Ishikawa (cell line): ENCODE measurements at regions not wholly inside any gene's neighbourhood (a gene's known extent, or its start where the extent isn't known, plus 50 kb on each side); places are given as distances from the start of the nearest gene placed in this dataset.

Source experiments
- CEBPB ChIP-seq: IDR thresholded peaks from 2 replicates; pipeline ENCODE4 v1.6.1; 2012
- CREB1 ChIP-seq: IDR thresholded peaks from 2 replicates; pipeline ENCODE4 v1.6.1; 2012; ENCODE audit warnings: low read depth
- EGR1 ChIP-seq: IDR thresholded peaks from 2 replicates; pipeline ENCODE4 v1.6.1; 2012
- EP300 ChIP-seq: IDR thresholded peaks from 2 replicates; pipeline ENCODE4 v1.6.1; 2012; ENCODE audit warnings: borderline replicate concordance
- FOXM1 ChIP-seq: IDR thresholded peaks from 2 replicates; pipeline ENCODE4 v1.6.1; 2012; ENCODE audit warnings: low read depth, borderline replicate concordance
- MAX ChIP-seq: IDR thresholded peaks from 2 replicates; pipeline ENCODE4 v1.6.1; 2012
- NFIC ChIP-seq: IDR thresholded peaks from 2 replicates; pipeline ENCODE4 v1.6.1; 2012
- RAD21 ChIP-seq: IDR thresholded peaks from 2 replicates; pipeline ENCODE4 v1.6.1; 2012; ENCODE audit warnings: low read depth
- REST ChIP-seq: IDR thresholded peaks from 2 replicates; pipeline ENCODE4 v1.6.1; 2012; ENCODE audit warnings: low read depth, mild to moderate bottlenecking
- TAF1 ChIP-seq: IDR thresholded peaks from 2 replicates; pipeline ENCODE4 v1.6.1; 2012; ENCODE audit warnings: low read depth, mild to moderate bottlenecking
- TEAD4 ChIP-seq: IDR thresholded peaks from 2 replicates; pipeline ENCODE4 v1.6.1; 2012
- USF1 ChIP-seq: IDR thresholded peaks from 2 replicates; pipeline ENCODE4 v1.6.1; 2012
- YY1 ChIP-seq: IDR thresholded peaks from 2 replicates; pipeline ENCODE4 v1.6.1; 2012; ENCODE audit warnings: low read depth
- ZBTB7A ChIP-seq: IDR thresholded peaks from 2 replicates; pipeline ENCODE4 v1.6.1; 2012; ENCODE audit warnings: low read depth

DNA sequence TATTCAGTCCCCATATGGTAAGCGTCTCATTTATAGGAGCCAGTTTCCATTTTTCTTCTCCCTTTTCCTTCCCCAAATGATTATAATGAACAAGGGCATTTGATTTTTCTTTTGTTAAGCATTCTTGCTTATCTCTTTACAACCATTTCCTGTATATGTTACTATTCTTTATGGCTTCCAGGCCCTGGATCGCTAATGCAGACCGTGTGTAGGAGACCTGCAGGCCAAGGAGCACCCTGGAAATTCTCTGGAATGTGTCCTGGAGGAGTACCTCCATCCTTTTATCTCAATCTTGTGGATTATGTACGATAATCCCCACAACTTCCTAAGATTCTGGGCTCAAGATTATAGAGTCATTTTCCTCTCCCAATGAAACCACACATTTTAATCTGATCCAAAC lies 439.6 kb upstream of the MMADHC start:
- TF ChIP-seq EGR1 (no peak), TAF1 (no peak), FOXM1 (no peak), ZBTB7A (no peak), REST (no peak), EP300 (no peak), MAX (no peak), RAD21 (no peak), YY1 (no peak), CEBPB (no peak), NFIC (no peak), TEAD4 (no peak), CREB1 (no peak), USF1 (no peak)
